ENCODE measurements at regions not wholly inside any gene's neighbourhood (a gene's known extent, or its start where the extent isn't known, plus 50 kb on each side); places are given as distances from the start of the nearest gene placed in this dataset.

GRCh38 chr14:55816225-55816624 is 236.2 kb downstream of the KTN1 start:
- TF ChIP-seq, protein P1, sequence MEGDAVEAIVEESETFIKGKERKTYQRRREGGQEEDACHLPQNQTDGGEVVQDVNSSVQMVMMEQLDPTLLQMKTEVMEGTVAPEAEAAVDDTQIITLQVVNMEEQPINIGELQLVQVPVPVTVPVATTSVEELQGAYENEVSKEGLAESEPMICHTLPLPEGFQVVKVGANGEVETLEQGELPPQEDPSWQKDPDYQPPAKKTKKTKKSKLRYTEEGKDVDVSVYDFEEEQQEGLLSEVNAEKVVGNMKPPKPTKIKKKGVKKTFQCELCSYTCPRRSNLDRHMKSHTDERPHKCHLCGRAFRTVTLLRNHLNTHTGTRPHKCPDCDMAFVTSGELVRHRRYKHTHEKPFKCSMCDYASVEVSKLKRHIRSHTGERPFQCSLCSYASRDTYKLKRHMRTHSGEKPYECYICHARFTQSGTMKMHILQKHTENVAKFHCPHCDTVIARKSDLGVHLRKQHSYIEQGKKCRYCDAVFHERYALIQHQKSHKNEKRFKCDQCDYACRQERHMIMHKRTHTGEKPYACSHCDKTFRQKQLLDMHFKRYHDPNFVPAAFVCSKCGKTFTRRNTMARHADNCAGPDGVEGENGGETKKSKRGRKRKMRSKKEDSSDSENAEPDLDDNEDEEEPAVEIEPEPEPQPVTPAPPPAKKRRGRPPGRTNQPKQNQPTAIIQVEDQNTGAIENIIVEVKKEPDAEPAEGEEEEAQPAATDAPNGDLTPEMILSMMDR (IDR thresholded peaks at IDR 0.05) = no peak
- TF ChIP-seq POLR2A (IDR thresholded peaks at IDR 0.05; ENCODE audit: low read depth) (no peak), EP300 (IDR thresholded peaks at IDR 0.05) (no peak), POLR2AphosphoS5 (IDR thresholded peaks at IDR 0.05) (no peak)
